GM21528 (cell line): ENCODE measurements at regions not wholly inside any gene's neighbourhood (a gene's known extent, or its start where the extent isn't known, plus 50 kb on each side); places are given as distances from the start of the nearest gene placed in this dataset.

Source experiments
- ATAC-seq: cut with Tn5 transposase; IDR thresholded peaks from one replicate; pipeline ENCODE4 v1.9.1; 2021; ENCODE audit warnings: mild to moderate bottlenecking, moderate library complexity; ENCODE audit not compliant: unreplicated experiment, low FRiP score

GRCh38 chr9:11269036-11269435 is 656.2 kb upstream of the PTPRD start:
- ATAC-seq, result no peak

DNA sequence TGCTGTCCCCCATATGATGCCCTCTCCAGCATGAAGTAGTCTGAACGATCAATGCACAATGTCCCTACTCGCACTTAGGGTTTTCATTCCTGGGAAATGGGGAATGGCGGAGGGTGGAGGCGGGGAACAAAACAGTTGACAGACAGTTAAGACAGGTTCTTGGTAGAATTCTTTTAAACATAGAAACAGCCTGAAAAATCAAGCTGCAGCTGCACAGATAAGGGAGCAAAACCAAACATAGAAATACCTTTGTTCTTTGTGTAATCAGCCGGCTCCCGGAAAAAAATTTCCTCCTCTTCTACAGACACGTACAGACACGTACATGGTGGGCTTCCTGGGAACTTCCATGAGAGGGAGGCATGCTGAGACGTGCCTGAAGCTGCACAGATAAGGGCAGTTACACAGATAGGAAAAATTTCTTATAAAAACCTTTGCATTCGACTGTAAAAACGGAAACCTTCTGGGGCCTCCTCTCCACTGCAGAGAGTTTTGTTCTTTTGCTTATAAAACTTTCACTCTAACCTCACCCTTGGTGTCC is 662.4 kb upstream of the PTPRD start:
- ATAC-seq, result no peak

DNA sequence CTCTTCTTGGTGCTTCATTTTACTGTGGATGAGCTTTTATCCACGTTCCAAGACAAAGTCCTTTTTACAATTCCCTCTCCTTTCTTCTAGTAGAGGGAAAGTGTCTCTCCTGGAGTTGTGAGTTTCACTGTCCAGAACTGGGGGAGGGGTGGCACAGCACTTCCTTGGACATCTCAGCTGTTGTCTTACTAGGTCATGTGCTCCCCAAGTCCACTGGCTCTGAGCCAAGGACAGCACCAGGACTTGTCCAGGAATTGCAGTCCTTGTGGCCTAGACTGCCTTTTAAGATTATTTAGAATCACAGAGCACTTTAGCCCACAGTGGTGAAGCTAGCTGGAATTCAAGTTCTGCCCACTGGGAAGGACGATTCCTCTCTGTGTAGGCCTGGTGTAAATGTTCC is 700.2 kb upstream of the PTPRD start:
- ATAC-seq, result no peak

DNA sequence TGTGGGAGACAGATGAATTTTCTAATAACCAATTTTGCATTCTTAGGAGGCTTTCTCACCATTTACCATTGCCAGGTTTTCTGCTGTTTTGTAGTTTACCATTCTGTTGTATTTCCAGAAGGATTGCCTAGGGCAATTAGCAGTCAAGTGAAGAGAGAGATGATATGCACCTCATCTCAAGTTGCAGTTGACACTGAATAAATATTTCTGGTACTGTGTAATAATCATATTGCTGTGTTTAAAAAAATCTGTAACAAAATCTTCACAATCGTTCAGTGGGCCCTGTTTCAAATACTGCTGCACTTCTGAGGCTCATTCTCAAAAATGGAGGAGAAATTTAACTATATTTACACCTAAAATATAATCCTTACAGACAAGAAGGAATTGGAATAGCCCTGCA is 706.1 kb upstream of the PTPRD start:
- ATAC-seq, result no peak

GRCh38 chr9:11319538-11319937 is 706.7 kb upstream of the PTPRD start:
- ATAC-seq, result no peak

- ATAC-seq, result no peak
Observed at GRCh38 chr9:11320989-11321388, 708.2 kb upstream of the PTPRD start.

- ATAC-seq, result no peak
Observed at GRCh38 chr9:11323457-11323856, 710.7 kb upstream of the PTPRD start.

- ATAC-seq, result no peak
Observed at GRCh38 chr9:11326231-11326630, 713.4 kb upstream of the PTPRD start.

DNA sequence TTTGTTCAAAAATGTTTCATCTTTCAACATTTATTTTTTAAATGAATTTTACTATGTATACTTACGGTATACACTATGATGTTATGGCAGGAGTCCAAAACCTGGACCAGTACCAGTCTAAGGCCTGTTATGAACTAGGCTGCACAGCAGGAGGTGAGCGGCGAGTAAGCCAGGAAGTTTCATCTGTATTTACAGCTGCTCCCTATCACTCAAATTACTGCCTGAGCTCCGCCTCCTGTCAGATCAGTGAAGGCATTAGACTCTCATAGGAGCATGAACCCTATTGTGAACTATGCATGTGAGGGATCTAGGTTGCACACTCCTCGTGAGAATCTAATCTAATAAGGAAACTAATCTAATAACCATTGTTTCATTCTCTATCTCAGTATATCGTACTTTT is 715.5 kb upstream of the PTPRD start:
- no peak for ATAC-seq

DNA sequence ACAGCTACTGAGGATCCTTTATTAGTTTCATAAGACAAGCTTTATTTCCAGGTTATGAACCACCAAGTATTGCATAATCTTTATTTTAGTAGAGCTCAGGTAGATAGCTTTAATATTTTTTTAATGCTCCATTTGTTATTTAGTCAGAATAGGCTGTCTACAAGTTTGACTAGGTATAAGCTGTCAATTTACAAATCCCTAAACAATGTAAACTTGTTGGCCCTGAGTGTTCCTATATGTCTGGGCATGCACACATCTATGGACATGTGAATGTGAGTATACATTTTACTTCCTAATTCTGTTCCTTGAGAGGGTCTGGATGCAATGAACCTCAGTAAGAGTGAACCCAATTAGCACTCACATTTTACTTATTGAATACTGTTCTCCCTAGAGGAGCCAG is 722.2 kb upstream of the PTPRD start:
- ATAC-seq, result no peak

DNA sequence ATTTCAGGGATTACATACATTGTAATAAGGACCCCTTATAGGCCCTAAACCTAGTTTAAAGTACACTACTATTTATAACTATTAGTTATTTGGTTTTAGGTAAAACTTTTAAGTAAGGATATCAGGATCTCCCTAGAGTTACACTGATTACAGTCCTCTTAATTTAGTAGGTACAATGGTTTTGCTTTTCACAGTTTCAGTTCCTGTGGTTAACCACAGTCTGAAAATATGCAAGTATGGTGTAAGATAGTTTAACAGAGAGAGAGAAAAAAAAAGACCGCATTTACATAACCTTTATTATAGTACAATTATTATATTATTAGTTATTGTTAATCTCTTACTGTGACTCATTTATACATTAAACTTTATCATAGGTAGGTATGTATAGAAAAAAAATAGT is 725.3 kb upstream of the PTPRD start:
- ATAC-seq, result peak; percentile 80

GRCh38 chr9:11340654-11341053 is 727.9 kb upstream of the PTPRD start:
- ATAC-seq, result no peak

GRCh38 chr9:11347437-11347836 is 734.6 kb upstream of the PTPRD start:
- no peak for ATAC-seq

DNA sequence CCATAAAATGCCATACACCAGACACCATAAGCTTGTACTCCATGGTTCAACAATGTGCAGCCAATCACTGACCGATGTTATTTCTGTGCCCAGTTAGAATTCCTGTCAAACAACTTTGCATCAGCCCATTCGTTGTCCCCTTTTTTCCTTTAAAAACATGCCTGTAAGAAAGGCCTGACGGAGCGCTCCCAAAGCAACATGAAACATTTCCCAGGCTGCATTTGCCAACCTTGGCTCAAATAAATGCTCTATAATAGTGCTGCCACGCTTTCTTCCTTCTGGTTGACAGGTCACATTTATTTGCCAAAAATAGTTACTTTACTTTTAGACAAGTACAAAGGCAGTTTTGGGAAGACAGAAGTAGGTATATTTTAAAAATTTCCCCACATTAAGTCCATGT is 735.6 kb upstream of the PTPRD start:
- ATAC-seq, result no peak

DNA sequence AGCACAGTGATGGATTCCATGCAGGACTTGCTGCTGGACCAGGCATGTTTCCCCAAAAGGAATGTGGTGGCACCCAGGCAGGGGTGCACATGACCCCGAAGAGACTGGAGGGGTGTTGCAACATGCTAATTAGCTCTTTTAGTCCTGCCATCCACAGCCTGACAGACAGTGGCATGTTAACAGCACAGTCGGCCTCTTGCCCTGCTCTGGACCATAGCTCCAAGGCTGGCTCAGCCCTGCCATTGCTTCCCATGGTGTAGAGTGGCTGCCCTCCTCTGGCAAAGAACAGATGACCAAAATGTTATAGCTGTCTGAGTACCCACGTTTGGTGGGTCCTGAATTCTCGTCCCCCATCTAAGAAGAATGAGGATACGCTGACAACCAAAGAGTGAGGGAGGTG is 736.4 kb upstream of the PTPRD start:
- ATAC-seq, result no peak

DNA sequence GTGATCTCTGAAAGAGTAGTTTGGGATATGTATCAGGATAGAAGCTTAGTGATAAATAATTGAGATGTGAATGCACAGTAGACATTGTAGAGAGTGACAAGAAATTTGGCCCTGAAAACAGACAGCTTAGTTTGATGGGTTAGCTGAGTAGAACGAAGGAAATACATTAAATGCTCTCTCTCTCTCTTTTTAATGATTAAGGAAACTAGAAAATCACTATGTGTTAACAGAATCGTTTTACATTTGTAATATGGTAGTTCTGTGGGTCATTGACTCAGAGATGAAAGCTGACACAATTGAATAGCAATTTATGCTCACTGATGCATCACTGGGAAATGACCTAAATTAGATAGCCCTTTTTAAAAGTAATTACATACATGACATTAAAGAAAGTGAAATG is 739.8 kb upstream of the PTPRD start:
- ATAC-seq, result no peak

- ATAC-seq, result no peak
Observed at GRCh38 chr9:11356067-11356466, 743.3 kb upstream of the PTPRD start.

- ATAC-seq, result no peak
Observed at GRCh38 chr9:11366585-11367129, 753.9 kb upstream of the PTPRD start.

- ATAC-seq, result no peak
Observed at GRCh38 chr9:11374926-11375325, 762.1 kb upstream of the PTPRD start.

GRCh38 chr9:11402621-11403020 is 789.8 kb upstream of the PTPRD start:
- no peak for ATAC-seq

DNA sequence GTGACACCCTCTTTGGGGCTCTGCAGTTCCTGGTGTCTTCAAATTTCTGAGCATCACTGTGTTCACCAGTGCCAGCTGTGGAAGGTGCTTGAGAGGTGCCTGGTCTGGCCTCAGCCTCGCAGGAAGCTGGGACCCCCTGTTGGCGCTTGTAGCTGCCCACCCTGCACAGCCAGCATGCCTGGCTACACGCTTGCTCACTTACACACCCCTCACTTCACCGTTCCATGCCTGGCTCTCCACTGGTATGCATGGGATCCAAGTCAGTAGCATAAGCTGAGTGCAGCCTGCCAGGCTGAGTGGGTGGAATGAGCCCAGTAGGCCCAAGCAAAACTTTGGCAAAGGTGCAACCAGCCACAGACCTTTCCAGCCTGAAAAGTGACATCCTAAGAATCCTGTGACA is 801.4 kb upstream of the PTPRD start:
- ATAC-seq, result no peak

DNA sequence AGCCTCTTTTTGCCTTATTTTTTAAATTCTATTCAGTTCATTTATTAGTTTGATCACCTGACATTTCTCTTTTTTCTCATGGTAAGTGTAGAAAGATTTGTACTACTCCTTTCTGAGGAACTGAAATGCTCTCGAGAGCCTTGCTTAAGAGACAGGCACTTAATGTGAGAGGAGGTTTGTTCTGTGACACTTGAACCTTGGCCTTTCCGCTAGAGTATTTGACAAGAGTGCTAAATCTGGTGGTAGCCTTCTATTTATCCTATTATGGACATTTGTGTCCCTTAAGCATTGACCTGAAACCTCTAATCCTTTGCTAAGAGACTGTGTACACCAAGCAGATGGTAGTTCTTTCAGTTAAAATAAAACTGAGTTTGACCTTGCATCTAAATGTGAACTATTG is 805.0 kb upstream of the PTPRD start:
- ATAC-seq, result no peak

DNA sequence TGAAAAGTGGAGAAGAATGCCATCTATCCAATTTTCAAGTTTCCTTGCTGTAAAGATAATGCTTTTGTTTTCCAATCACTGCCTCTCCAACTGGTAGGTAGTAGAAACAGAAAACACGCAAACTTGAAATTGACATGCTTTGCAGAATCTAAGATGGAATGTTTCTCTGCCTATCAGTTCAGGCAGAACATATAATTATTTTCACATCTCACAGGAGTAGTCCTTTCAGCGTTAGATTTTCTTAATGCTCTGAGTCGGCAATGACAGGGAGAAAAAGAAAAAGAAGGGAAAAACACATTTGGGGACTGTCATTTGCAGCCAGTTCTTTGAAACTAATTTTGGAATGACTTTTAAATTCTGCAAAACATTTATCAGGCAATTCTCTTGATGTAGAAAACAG is 818.7 kb upstream of the PTPRD start:
- ATAC-seq, result no peak
